ENCODE measurements at regions not wholly inside any gene's neighbourhood (a gene's known extent, or its start where the extent isn't known, plus 50 kb on each side); places are given as distances from the start of the nearest gene placed in this dataset.
"Not testable (repeated sequence)": the region's sequence is repeated elsewhere in the genome, so short reads cannot be mapped to it uniquely, and the experiment has no call there.

- H3K4me1 ChIP-seq (ENCODE audit: control insufficient read depth in 1 of 2, insufficient read depth in 1 of 2, low read depth in 1 of 2, low read length in 1 of 2), result no peaks in the 10 kb centered on the region
- H3K27me3 ChIP-seq, result peaks cover 14% of the 10 kb centered on the region
- no peaks in the 10 kb centered on the region for H3K9me3 ChIP-seq
- H3K27ac ChIP-seq, result no peak overlapping the region
- H3K36me3 ChIP-seq, result no peaks in the 10 kb centered on the region
- no peak overlapping the region for H3K4me3 ChIP-seq (ENCODE audit: low read depth in 1 of 2, low read length in 1 of 2)
- no peak for TF ChIP-seq CTCF (IDR thresholded peaks at IDR 0.05)
These were observed 184.7 kb downstream of the MREG start for GRCh38 chr2:215828528-215829184.

GRCh38 chr2:215826838-215827441, 186.4 kb downstream of the MREG start:
- Histone ChIP-seq H3K4me1 (ENCODE audit: control insufficient read depth in 1 of 2, insufficient read depth in 1 of 2, low read depth in 1 of 2, low read length in 1 of 2) (no peaks in the 10 kb centered on the region), H3K27ac (no peak overlapping the region), H3K36me3 (no peaks in the 10 kb centered on the region), H3K4me3 (ENCODE audit: low read depth in 1 of 2, low read length in 1 of 2) (no peak overlapping the region), H3K9me3 (no peaks in the 10 kb centered on the region), H3K27me3 (peaks cover 14% of the 10 kb centered on the region)
- no peak for TF ChIP-seq CTCF (IDR thresholded peaks at IDR 0.05)

- Histone ChIP-seq H3K27me3 (peaks cover 14% of the 10 kb centered on the region), H3K27ac (no peak overlapping the region), H3K36me3 (no peaks in the 10 kb centered on the region), H3K4me1 (ENCODE audit: control insufficient read depth in 1 of 2, insufficient read depth in 1 of 2, low read depth in 1 of 2, low read length in 1 of 2) (no peaks in the 10 kb centered on the region), H3K9me3 (no peaks in the 10 kb centered on the region), H3K4me3 (ENCODE audit: low read depth in 1 of 2, low read length in 1 of 2) (no peak overlapping the region)
- no peak for TF ChIP-seq CTCF (IDR thresholded peaks at IDR 0.05)
These were observed 187.0 kb downstream of the MREG start for GRCh38 chr2:215826376-215826775.

GRCh38 chr2:215825707-215826106, 187.6 kb downstream of the MREG start:
- TF ChIP-seq CTCF (IDR thresholded peaks at IDR 0.05), result no peak
- Histone ChIP-seq H3K4me1 (ENCODE audit: control insufficient read depth in 1 of 2, insufficient read depth in 1 of 2, low read depth in 1 of 2, low read length in 1 of 2) (no peaks in the 10 kb centered on the region), H3K36me3 (no peaks in the 10 kb centered on the region), H3K27me3 (peaks cover 14% of the 10 kb centered on the region), H3K9me3 (no peaks in the 10 kb centered on the region), H3K4me3 (ENCODE audit: low read depth in 1 of 2, low read length in 1 of 2) (no peak overlapping the region), H3K27ac (no peak overlapping the region)

- H3K36me3 ChIP-seq; H3K27ac ChIP-seq; H3K4me3 ChIP-seq (ENCODE audit: low read depth in 1 of 2, low read length in 1 of 2); H3K9me3 ChIP-seq; H3K4me1 ChIP-seq (ENCODE audit: control insufficient read depth in 1 of 2, insufficient read depth in 1 of 2, low read depth in 1 of 2, low read length in 1 of 2); H3K27me3 ChIP-seq: not testable (repeated sequence)
These were observed 192.1 kb downstream of the MREG start for GRCh38 chr2:215821298-215821697.

GRCh38 chr2:215819713-215820112, 193.6 kb downstream of the MREG start:
- not testable (repeated sequence) for H3K4me1 ChIP-seq (ENCODE audit: control insufficient read depth in 1 of 2, insufficient read depth in 1 of 2, low read depth in 1 of 2, low read length in 1 of 2); H3K4me3 ChIP-seq (ENCODE audit: low read depth in 1 of 2, low read length in 1 of 2); H3K9me3 ChIP-seq; H3K27me3 ChIP-seq; H3K36me3 ChIP-seq; H3K27ac ChIP-seq
